ENCODE measurements at regions not wholly inside any gene's neighbourhood (a gene's known extent, or its start where the extent isn't known, plus 50 kb on each side); places are given as distances from the start of the nearest gene placed in this dataset.
"Not testable (repeated sequence)": the region's sequence is repeated elsewhere in the genome, so short reads cannot be mapped to it uniquely, and the experiment has no call there.

GRCh38 chr5:63398346-63398745 is 563.9 kb downstream of the HTR1A start:
- Histone ChIP-seq H3K4me1 (ENCODE audit: insufficient read depth, low read length) (no peaks in the 10 kb centered on the region), H3K79me2 (ENCODE audit: insufficient read depth, low read length) (no peaks in the 10 kb centered on the region), H2BK15ac (ENCODE audit: low read depth, low read length) (no peak overlapping the region), H3K9me3 (ENCODE audit: control insufficient read depth, low read depth, low read length) (no peaks in the 10 kb centered on the region), H3K18ac (ENCODE audit: insufficient read length, low read depth, low read length) (no peak overlapping the region), H2BK120ac (ENCODE audit: low read depth, low read length, poor library complexity, severe bottlenecking) (no peak overlapping the region), H4K20me1 (ENCODE audit: control insufficient read depth, insufficient read depth, insufficient read length) (no peaks in the 10 kb centered on the region), H3K56ac (ENCODE audit: insufficient read length, low read depth, low read length) (no peak overlapping the region), H2BK12ac (ENCODE audit: insufficient read length, low read depth, low read length) (no peak overlapping the region), H3K9ac (ENCODE audit: extremely low read depth, insufficient read length, low read length) (no peak overlapping the region), H3K4me2 (ENCODE audit: insufficient read depth, insufficient read length, low read length) (no peak overlapping the region), H2AFZ (ENCODE audit: low read length) (no peak overlapping the region), H3K23me2 (ENCODE audit: insufficient read length, low read depth, low read length, poor library complexity, severe bottlenecking) (no peaks in the 10 kb centered on the region), H2AK5ac (ENCODE audit: insufficient read length, low read length) (no peak overlapping the region), H4K8ac (replicated peaks; ENCODE audit: insufficient read length, low read depth, low read length) (no peak overlapping the region), H3K4ac (ENCODE audit: low read depth, low read length) (no peak overlapping the region), H2BK5ac (ENCODE audit: insufficient read length, low read length) (no peak overlapping the region), H3K79me1 (ENCODE audit: insufficient read depth, low read depth, low read length, poor library complexity, severe bottlenecking) (no peaks in the 10 kb centered on the region), H3K23ac (ENCODE audit: insufficient read length, low read depth, low read length) (no peak overlapping the region), H3K14ac (ENCODE audit: insufficient read depth, low read length) (no peak overlapping the region), H3K27me3 (ENCODE audit: insufficient read depth, low read length) (no peaks in the 10 kb centered on the region), H2BK20ac (ENCODE audit: low read depth, low read length, poor library complexity, severe bottlenecking) (no peak overlapping the region), H4K91ac (ENCODE audit: insufficient read length, low read depth, low read length) (no peak overlapping the region), H3K27ac (ENCODE audit: insufficient read length, low read depth, low read length) (no peak overlapping the region), H3T11ph (ENCODE audit: low read length) (no peak overlapping the region), H4K5ac (ENCODE audit: insufficient read length, low read depth, low read length) (no peak overlapping the region)
- no peaks in the 10 kb centered on the region; the same call in 1 of the 2 replicates for H3K27me3 Mint-ChIP-seq (ENCODE audit: low read depth)
- H3K36me3 Mint-ChIP-seq (ENCODE audit: insufficient read depth in 1 of 3, low read depth in 3 of 3), result no peaks in the 10 kb centered on the region
- H3K27ac Mint-ChIP-seq, result no peak overlapping the region
- no CpG with 5 or more reads among the region's 1 CpG for WGBS (ENCODE audit: extremely low coverage, insufficient read length, low lambda C conversion rate)
- peaks cover 0 to 8% of the 10 kb centered on the region in 2 experiments; a peak in 1 of 4 replicates for H3K4me1 Mint-ChIP-seq
- TF ChIP-seq CTCF (conservative IDR thresholded peaks at IDR 0.05), result no peak
- DNase-seq, result peak; percentile 74
- H3K9me3 Mint-ChIP-seq, result peaks cover 0 to 2% of the 10 kb centered on the region in 2 experiments; a peak in 1 of 5 replicates
- no peak overlapping the region for H3K4me3 Mint-ChIP-seq

GRCh38 chr5:63388188-63388587 is 574.1 kb downstream of the HTR1A start:
- H3T11ph ChIP-seq (ENCODE audit: low read length); H4K20me1 ChIP-seq (ENCODE audit: control insufficient read depth, insufficient read depth, insufficient read length); H4K91ac ChIP-seq (ENCODE audit: insufficient read length, low read depth, low read length); H3K27me3 ChIP-seq (ENCODE audit: insufficient read depth, low read length); H3K4me1 Mint-ChIP-seq; H3K36me3 Mint-ChIP-seq (ENCODE audit: insufficient read depth in 1 of 3, low read depth in 3 of 3); H3K79me2 ChIP-seq (ENCODE audit: insufficient read depth, low read length); H3K27ac Mint-ChIP-seq; H2BK20ac ChIP-seq (ENCODE audit: low read depth, low read length, poor library complexity, severe bottlenecking); H2BK15ac ChIP-seq (ENCODE audit: low read depth, low read length); H3K27me3 Mint-ChIP-seq (ENCODE audit: low read depth); H4K8ac ChIP-seq (replicated peaks; ENCODE audit: insufficient read length, low read depth, low read length); H3K4ac ChIP-seq (ENCODE audit: low read depth, low read length); H3K79me1 ChIP-seq (ENCODE audit: insufficient read depth, low read depth, low read length, poor library complexity, severe bottlenecking); H3K56ac ChIP-seq (ENCODE audit: insufficient read length, low read depth, low read length); H2AFZ ChIP-seq (ENCODE audit: low read length); H4K5ac ChIP-seq (ENCODE audit: insufficient read length, low read depth, low read length); H2AK5ac ChIP-seq (ENCODE audit: insufficient read length, low read length); H2BK5ac ChIP-seq (ENCODE audit: insufficient read length, low read length); H3K27ac ChIP-seq (ENCODE audit: insufficient read length, low read depth, low read length); H3K4me2 ChIP-seq (ENCODE audit: insufficient read depth, insufficient read length, low read length); H2BK120ac ChIP-seq (ENCODE audit: low read depth, low read length, poor library complexity, severe bottlenecking); H3K4me3 Mint-ChIP-seq; H3K9ac ChIP-seq (ENCODE audit: extremely low read depth, insufficient read length, low read length); H3K9me3 Mint-ChIP-seq; H3K18ac ChIP-seq (ENCODE audit: insufficient read length, low read depth, low read length); H3K23ac ChIP-seq (ENCODE audit: insufficient read length, low read depth, low read length); H3K4me1 ChIP-seq (ENCODE audit: insufficient read depth, low read length); H3K23me2 ChIP-seq (ENCODE audit: insufficient read length, low read depth, low read length, poor library complexity, severe bottlenecking); H2BK12ac ChIP-seq (ENCODE audit: insufficient read length, low read depth, low read length); H3K9me3 ChIP-seq (ENCODE audit: control insufficient read depth, low read depth, low read length); H3K14ac ChIP-seq (ENCODE audit: insufficient read depth, low read length): not testable (repeated sequence)
- peak; percentile 25 for DNase-seq
- WGBS (ENCODE audit: extremely low coverage, insufficient read length, low lambda C conversion rate), result no CpG with 5 or more reads among the region's 5 CpGs

Measured in H9 (cell line).